Spleen (tissue), 7 donors: ENCODE measurements at regions not wholly inside any gene's neighbourhood (a gene's known extent, or its start where the extent isn't known, plus 50 kb on each side); places are given as distances from the start of the nearest gene placed in this dataset.

Source experiments
- POLR2A ChIP-seq, 3 donors: fragments of 450-650 bp; IDR thresholded peaks; one replicate each; pipeline ENCODE4 v1.5.1; 2017; ENCODE audit warnings: antibody characterized with exemption in 3 of 3, mild to moderate bottlenecking in 1 of 3
- TF ChIP-seq, protein P1 (sequence below), 11 experiments: fragments of 200-600 bp in 7 of 11; fragments of 450-650 bp in 4 of 11; sonication (generic) in 4 of 11; IDR thresholded peaks in 8 of 11; conservative IDR thresholded peaks in 3 of 11; 1 replicate in 7 of 11; 2 replicates in 4 of 11; pipeline versions ENCODE4 v1.4.0 to v1.8.0; 2016 to 2021; ENCODE audit warnings: antibody characterized with exemption in 11 of 11, inconsistent platforms in 4 of 11, mild to moderate bottlenecking in 1 of 11
- donor health status: DM: no; HTN: no; CAD: no; lungs with moderate emphysema.
- donor health status: DM: no; HTN: no; CAD: no.
- donor health status: DM: no; HTN: no; CAD: no.

DNA sequence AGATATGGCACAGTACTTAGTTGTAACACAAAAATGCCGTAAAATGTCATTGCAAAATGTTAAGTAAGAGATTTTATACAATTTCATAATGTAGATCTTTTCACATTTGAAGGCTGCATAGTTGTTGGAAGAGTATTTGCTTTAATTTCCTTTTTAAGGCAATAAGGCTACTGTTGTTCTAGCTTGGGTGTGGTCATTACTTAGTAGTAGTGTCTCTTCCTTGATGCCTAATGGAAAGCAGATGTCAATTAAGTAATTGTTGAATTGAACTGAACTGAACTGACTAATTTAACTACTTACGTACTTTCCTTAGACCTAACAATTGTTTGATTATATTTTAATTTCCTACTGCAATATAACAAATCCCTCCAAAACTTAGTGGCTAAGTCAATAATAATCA lies 181.7 kb downstream of the FLRT2 start:
- TF ChIP-seq, protein P1, sequence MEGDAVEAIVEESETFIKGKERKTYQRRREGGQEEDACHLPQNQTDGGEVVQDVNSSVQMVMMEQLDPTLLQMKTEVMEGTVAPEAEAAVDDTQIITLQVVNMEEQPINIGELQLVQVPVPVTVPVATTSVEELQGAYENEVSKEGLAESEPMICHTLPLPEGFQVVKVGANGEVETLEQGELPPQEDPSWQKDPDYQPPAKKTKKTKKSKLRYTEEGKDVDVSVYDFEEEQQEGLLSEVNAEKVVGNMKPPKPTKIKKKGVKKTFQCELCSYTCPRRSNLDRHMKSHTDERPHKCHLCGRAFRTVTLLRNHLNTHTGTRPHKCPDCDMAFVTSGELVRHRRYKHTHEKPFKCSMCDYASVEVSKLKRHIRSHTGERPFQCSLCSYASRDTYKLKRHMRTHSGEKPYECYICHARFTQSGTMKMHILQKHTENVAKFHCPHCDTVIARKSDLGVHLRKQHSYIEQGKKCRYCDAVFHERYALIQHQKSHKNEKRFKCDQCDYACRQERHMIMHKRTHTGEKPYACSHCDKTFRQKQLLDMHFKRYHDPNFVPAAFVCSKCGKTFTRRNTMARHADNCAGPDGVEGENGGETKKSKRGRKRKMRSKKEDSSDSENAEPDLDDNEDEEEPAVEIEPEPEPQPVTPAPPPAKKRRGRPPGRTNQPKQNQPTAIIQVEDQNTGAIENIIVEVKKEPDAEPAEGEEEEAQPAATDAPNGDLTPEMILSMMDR (IDR thresholded peaks at IDR 0.05 in 8 of 11, conservative IDR thresholded peaks at IDR 0.05 in 3 of 11) = no peak
- TF ChIP-seq POLR2A (IDR thresholded peaks at IDR 0.05) = no peak
